HG03108 (cell line): ENCODE measurements at regions not wholly inside any gene's neighbourhood (a gene's known extent, or its start where the extent isn't known, plus 50 kb on each side); places are given as distances from the start of the nearest gene placed in this dataset.

Experiments
- ATAC-seq: cut with Tn5 transposase; IDR thresholded peaks from one replicate; pipeline ENCODE4 v1.9.1; 2021; ENCODE audit warnings: moderate library complexity; ENCODE audit not compliant: unreplicated experiment

GRCh38 chr7:89401099-89401498 lies 605.6 kb upstream of the TEX47 start:
- ATAC-seq: no peak

- ATAC-seq: no peak
These were observed 606.2 kb upstream of the TEX47 start for GRCh38 chr7:89401690-89402089.

DNA sequence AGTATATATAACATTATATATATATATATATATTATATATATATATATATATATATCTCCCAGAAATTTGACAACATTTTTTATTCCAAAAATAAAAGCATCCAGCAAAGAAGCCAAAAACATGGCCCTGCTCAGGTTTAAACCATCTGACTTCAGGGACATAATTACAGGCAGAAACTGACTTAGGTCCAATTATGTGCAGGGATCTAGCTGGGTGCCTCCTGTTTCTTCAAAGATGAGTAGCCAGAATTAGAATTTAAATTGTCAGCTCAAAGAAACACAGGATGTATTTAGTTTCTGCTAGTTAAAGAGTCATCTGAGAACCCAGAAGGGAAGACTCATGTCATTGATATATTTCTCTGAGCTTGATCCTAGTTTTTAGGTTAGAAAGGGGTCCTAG lies 656.4 kb upstream of the TEX47 start:
- no peak for ATAC-seq

DNA sequence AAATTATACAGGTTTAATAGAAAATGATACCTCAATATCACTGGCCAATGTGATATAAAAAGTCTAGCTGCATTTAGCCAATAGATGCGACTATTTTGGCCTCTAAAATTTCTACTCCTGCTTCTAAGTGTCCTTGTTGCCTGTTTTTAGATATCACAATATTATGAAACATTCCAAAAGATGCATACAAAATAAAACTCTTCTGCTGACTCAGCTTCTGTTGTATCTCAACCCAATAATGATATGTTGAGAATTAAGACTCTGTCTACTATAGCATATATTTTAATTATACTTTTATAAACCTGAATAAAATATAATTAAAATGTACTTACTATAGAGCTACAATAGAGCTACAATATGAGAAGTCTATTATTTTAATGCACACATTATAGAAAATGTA lies 661.0 kb upstream of the TEX47 start:
- ATAC-seq: no peak

DNA sequence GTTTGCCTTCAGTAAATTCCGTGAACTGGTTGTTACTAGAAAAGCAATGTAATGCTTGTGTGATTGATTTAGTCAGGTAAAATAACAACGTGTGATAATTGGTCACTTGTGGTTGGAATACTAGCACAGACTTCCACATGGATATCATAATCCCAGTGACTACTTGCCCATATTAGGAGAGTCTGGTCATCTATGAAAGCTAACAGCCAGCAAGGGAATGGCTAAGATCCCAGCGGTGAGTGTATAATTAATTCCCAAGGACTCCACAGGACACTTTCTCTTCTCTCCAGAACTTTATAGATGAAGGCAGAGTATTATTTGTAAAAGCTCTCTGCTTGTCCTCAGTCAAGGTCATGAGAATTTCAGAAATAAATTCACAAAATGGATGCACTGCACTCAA lies 662.6 kb upstream of the TEX47 start:
- ATAC-seq: no peak

GRCh38 chr7:89474456-89474855 lies 678.9 kb upstream of the TEX47 start:
- no peak for ATAC-seq

DNA sequence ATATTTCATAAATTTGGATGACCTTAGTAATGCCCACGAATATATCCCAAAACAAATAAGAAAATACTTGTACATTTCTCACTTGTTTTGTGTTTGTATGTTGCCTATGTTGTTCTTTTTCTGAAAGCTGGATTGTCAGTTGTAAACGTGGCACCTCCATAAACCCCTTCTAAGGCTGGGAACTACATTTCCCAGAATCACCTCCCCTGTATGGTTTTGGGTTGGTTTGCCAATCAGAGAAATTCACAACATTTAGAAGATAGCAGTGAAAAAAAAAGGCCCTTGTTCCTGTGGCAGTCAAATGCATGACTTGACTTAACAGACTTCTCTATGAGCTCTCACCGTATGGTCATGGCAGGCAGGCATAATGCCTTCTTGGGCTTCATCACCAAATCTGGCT lies 676.3 kb upstream of the STEAP1 start:
- no peak for ATAC-seq

- ATAC-seq: no peak
These were observed 658.6 kb upstream of the STEAP1 start for GRCh38 chr7:89495704-89496103.

DNA sequence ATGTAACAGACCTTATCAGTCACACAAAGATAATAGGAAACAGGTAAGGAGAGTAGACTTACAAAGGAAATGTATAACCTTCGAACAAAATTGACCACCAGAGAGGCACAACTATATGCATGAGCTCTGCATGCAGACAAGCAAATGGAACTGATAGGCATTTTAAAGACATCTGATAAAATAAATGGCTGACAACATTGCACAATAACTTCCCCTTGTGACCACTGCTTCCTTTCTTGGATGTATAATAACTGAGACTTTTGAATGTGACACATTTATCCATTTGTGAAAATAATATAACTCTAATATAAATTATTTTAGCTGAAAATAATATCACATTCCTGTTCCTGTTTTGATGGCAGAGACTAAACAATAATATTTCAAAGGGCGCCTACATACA lies 654.2 kb upstream of the STEAP1 start:
- no peak for ATAC-seq

DNA sequence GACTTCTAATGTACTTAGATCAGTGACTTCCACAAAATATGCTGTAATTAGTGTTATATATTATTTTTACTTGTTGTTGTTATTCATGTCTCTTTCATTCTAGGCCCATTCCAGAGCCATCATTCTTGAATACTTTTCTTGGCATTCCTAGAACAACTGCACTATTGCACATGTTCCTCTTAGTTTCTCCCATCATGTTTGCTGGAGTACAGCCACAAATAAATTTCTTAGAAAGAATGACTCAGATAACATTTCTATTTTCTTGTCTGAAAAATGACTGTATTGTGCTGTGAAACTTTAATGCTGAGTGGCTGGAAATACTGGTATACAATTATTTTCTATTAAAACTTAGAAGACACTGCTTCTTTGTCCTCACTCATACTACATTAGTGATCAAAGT lies 651.0 kb upstream of the STEAP1 start:
- ATAC-seq: no peak

GRCh38 chr7:89507034-89507433 lies 647.2 kb upstream of the STEAP1 start:
- ATAC-seq: no peak

DNA sequence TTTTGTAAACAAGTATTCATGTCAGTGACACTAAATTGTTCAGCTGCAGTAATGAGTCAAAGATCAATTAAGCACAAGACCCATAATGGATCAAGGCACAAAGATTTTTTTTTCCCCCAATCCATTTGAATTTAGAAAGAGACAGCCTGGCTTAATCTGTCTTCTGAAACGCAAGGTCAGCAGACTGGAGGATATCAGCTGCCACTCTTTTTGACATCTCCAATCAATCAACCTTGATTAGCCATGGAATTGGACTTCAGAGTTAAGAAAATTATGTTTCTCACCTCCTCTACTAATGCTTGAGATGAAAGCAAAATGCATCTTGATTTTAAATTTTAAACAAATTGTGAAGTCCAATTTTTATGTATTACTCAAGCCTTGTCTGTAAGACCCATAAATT lies 642.4 kb upstream of the STEAP1 start:
- ATAC-seq: no peak

GRCh38 chr7:89514970-89515369 lies 639.3 kb upstream of the STEAP1 start:
- no peak for ATAC-seq

DNA sequence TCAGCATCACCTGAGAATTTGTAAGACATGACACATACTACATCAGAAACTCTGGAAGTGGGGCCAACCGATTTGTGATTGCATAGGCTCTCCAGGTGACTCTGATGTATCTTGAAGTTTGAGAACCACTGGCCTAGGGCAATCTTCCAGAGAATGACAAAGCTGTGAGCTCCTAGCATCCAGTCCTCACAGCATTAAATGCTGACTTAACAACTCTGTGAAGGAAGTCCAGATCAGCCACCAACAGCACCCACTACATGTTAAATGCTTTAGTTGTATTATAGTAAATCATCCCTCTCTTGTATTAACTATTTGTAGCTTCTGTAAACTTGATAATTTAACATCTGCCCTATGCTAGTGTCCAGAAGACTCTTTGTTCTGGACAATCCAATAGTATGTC lies 636.5 kb upstream of the STEAP1 start:
- no peak for ATAC-seq

GRCh38 chr7:89549768-89550167 lies 604.5 kb upstream of the STEAP1 start:
- no peak for ATAC-seq

- ATAC-seq: no peak
These were observed 600.1 kb upstream of the STEAP1 start for GRCh38 chr7:89554209-89554608.

DNA sequence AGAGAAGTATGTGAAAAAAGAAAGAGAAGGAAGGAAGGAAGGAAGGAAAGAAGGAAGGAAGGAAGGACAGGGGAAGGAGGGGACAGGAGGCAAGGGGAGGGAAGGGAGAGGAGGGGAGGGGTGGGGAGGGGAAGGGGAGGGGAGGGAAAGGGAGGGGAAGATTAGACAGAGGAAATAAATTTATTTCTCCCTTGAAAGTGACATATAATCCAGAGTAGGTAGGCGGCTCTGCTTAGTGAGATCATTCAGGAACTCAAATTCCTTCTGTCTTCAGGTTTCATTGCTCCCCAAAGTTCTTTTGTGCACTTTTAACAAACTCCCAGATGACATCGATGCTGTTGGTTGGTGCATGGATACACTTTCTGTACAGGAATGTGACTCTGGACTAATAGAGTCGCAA lies 594.7 kb upstream of the STEAP1 start:
- no peak for ATAC-seq

GRCh38 chr7:89563597-89563996 lies 590.7 kb upstream of the STEAP1 start:
- ATAC-seq: no peak

DNA sequence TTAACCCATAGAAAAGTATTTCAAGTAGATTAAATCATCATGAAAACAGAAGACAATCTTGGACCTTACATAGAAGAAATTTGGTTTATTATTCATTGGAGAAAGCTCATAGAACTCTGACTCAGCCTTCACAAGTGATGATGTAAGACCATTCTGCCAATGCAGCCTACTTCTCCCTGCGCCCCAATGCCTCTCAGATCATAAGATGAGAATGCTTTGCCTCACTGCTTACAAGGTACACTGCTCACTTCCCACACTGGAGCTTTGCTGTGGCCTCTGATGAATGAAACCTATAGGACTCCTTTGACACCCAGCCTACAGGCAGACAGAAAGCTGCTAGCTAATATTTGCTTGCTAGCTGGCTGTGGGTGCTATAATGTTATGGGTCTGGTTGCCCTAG lies 569.4 kb upstream of the STEAP1 start:
- ATAC-seq: no peak

DNA sequence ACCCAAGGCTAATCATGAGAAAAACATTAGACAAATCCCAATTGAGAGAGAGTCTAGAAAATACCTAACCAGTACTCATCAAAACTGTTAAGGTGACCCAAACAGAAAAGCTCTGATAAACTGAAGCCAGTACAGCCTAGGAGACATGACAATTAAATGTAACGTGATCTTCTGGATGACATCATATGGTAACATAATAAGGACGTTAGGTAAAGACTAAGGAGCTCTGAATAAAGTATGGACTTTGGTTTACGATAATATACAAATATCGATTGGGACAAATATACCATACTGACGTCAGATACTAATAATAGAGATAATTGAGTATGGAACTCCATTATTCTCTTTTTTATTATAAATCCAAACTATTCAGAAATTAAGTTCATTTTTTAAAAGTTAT lies 561.1 kb upstream of the STEAP1 start:
- no peak for ATAC-seq

DNA sequence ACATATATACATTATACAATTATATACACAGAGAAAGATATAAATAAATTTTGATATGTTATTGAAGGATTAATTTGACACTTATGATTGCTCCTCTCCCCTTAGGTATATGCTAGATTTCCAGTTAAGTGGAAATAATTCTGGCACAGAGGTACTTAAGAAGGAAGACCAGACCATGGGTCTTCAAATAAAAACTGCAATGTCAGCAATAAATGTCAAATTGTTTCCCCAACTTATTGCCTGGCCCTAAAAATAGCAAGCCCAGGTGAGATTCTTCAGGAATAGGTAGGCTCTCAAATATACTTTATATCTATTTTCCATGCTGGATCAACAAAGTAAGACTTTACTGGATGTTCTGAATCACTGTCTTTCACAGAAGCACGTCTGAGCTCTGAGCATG lies 551.3 kb upstream of the STEAP1 start:
- no peak for ATAC-seq

- no peak for ATAC-seq
These were observed 548.9 kb upstream of the STEAP1 start for GRCh38 chr7:89605362-89605761.

DNA sequence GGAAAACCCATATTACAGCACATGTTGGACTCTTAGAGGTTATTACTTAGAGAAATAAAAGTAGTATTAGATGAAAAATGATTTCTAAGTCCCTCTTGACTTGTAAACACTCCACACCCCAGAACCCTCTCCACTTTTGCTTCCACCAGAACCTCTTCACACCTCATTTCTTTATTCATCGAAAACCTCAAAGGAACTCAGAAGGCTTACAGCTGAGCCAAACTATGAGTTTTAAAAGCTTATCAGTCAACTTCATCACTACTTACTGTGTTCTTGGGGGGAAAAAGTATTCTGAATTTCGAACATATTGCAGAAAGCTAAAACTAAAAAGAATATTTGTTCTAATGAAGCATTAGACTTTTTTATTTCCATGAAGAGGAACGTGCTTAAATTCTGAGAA lies 547.8 kb upstream of the STEAP1 start:
- ATAC-seq: no peak

- ATAC-seq: no peak
These were observed 546.5 kb upstream of the STEAP1 start for GRCh38 chr7:89607792-89608191.
